HepG2 (cell line): ENCODE measurements at regions not wholly inside any gene's neighbourhood (a gene's known extent, or its start where the extent isn't known, plus 50 kb on each side); places are given as distances from the start of the nearest gene placed in this dataset.

ENCODE experiments used
- NFIC ChIP-seq: IDR thresholded peaks from 2 replicates; pipeline ENCODE4 v1.6.1; 2012; ENCODE audit warnings: mild to moderate bottlenecking, low read length, inconsistent platforms
- ZNF354B ChIP-seq: sonication (generic); formaldehyde crosslinking; IDR thresholded peaks from 2 replicates; pipeline ENCODE4 v1.8.0; 2022; ENCODE audit warnings: mild to moderate bottlenecking, missing genetic modification reagents

- no peak for TF ChIP-seq NFIC
- no peak for TF ChIP-seq ZNF354B (CRISPR knock-in tag)
Measured at GRCh38 chr5:97570242-97570641, 387.2 kb upstream of the RIOK2 start.
